ENCODE measurements at regions not wholly inside any gene's neighbourhood (a gene's known extent, or its start where the extent isn't known, plus 50 kb on each side); places are given as distances from the start of the nearest gene placed in this dataset.

GRCh38 chr10:2399482-2399881 lies 662.2 kb upstream of the ADARB2 start:
- H3K4me3 ChIP-seq (ENCODE audit: low read length), result no peak overlapping the region
- TF ChIP-seq, protein P1, sequence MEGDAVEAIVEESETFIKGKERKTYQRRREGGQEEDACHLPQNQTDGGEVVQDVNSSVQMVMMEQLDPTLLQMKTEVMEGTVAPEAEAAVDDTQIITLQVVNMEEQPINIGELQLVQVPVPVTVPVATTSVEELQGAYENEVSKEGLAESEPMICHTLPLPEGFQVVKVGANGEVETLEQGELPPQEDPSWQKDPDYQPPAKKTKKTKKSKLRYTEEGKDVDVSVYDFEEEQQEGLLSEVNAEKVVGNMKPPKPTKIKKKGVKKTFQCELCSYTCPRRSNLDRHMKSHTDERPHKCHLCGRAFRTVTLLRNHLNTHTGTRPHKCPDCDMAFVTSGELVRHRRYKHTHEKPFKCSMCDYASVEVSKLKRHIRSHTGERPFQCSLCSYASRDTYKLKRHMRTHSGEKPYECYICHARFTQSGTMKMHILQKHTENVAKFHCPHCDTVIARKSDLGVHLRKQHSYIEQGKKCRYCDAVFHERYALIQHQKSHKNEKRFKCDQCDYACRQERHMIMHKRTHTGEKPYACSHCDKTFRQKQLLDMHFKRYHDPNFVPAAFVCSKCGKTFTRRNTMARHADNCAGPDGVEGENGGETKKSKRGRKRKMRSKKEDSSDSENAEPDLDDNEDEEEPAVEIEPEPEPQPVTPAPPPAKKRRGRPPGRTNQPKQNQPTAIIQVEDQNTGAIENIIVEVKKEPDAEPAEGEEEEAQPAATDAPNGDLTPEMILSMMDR (conservative IDR thresholded peaks at IDR 0.05; ENCODE audit: low read length), result no peak
- no peak for DNase-seq (ENCODE audit: low read depth)

GRCh38 chr10:2392145-2392812 lies 655.0 kb upstream of the ADARB2 start:
- no peak overlapping the region for H3K4me3 ChIP-seq (ENCODE audit: low read length)
- TF ChIP-seq, protein P1 (conservative IDR thresholded peaks at IDR 0.05; ENCODE audit: low read length), result no peak
- DNase-seq (ENCODE audit: low read depth), result peak; percentile 1

DNA sequence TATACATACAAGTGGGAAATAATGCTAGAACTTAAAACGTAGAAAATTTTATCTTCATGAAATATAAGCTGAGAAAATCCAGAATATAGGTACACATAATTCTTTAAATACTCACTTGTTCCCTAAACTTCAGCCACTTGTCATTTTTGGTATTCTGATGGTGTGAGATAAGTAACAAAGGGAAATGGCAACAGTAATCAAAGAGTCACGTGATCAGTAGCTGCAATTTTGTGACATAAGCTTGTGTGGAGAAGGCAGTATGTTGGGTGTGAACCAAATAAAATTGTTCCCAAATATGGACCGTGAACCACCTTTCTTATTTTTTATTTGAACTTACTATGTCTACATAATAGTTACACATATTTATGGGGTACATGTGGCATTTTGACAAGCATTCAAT lies 650.3 kb upstream of the ADARB2 start:
- TF ChIP-seq, protein P1 (conservative IDR thresholded peaks at IDR 0.05; ENCODE audit: low read length), result no peak
- no peak overlapping the region for H3K4me3 ChIP-seq (ENCODE audit: low read length)
- DNase-seq (ENCODE audit: low read depth), result no peak

GRCh38 chr10:2387261-2387660 lies 649.9 kb upstream of the ADARB2 start:
- no peak overlapping the region for H3K4me3 ChIP-seq (ENCODE audit: low read length)
- TF ChIP-seq, protein P1 (conservative IDR thresholded peaks at IDR 0.05; ENCODE audit: low read length), result no peak
- DNase-seq (ENCODE audit: low read depth), result no peak

DNA sequence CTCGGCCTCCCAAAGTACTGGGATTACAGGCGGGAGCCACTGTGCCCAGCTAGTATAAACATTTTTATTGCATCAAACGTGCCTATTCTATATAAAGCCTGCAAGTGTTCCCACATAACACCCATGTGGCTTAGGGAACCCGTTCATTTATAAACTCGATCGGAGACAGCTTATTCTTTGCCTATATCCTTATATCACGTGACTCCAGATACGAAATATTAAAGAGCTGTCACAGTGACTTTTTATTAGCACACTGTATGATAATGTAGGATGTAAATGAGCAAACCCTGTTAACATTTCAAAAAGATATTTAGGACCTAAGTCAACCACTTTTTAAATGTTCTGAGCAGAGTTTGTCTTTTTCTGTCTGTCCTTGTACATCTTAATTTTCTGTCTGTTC lies 642.9 kb upstream of the ADARB2 start:
- TF ChIP-seq, protein P1 (conservative IDR thresholded peaks at IDR 0.05; ENCODE audit: low read length), result no peak
- no peak for DNase-seq (ENCODE audit: low read depth)
- no peak overlapping the region for H3K4me3 ChIP-seq (ENCODE audit: low read length)

DNA sequence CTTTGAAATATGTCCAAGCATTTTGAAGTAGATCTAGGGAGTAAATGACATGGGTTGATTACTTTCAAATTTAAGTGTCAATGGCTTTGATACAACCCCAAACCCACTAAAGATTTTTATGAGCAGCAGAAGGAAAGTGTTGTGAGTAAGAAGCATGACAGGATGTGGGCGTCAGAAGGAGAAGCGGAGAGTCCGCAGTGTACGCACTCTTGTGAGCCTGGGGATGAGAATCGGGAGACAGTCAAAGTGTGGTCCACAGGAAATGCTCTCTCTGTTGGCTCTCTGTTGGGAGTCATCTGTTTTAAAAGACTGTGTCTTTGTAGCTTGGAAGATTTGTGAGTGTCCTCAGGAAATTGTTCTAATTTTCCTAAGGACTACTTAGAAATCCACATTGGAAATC lies 629.8 kb upstream of the ADARB2 start:
- DNase-seq (ENCODE audit: low read depth), result no peak
- no peak overlapping the region for H3K4me3 ChIP-seq (ENCODE audit: low read length)
- TF ChIP-seq, protein P1 (conservative IDR thresholded peaks at IDR 0.05; ENCODE audit: low read length), result no peak

DNA sequence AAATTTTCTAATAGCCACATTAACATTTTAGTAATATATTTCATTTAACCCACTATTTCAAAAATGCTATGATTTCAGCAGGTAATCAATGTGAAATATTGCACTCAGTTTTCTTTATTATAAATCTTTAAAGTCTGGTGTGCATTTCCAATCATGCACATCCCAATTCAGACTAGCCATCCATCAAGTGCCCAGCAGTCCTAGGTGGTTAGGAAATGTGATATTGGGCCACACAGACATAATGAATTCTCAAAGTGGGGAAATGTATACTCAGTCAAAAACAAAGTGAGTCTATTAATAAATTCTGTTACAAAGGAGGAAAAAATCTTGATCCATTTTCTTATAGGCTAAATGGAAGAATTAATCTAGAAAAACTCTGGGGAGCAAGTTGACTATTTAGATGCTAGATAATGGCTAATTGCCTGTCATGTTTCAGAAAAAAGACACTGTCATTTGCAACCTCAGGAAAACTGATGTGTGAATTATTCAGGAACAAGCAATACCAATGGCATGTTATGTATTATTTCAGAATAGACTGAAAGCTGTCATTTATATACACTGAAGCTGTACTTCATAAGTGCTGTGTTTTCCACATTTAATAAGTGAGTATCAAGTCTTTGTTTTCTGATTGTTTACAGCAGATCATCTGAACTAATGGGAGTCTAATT lies 629.1 kb upstream of the ADARB2 start:
- no peak for DNase-seq (ENCODE audit: low read depth)
- TF ChIP-seq, protein P1 (conservative IDR thresholded peaks at IDR 0.05; ENCODE audit: low read length), result no peak
- H3K4me3 ChIP-seq (ENCODE audit: low read length), result no peak overlapping the region

Measured in AG10803 (cell line).